D341Med (cell line): ENCODE measurements at regions not wholly inside any gene's neighbourhood (a gene's known extent, or its start where the extent isn't known, plus 50 kb on each side); places are given as distances from the start of the nearest gene placed in this dataset.

ENCODE experiments used
- DNase-seq: peaks from one replicate; pipeline ENCODE4 v3.0.0; 2012; ENCODE audit warnings: low spot score

DNA sequence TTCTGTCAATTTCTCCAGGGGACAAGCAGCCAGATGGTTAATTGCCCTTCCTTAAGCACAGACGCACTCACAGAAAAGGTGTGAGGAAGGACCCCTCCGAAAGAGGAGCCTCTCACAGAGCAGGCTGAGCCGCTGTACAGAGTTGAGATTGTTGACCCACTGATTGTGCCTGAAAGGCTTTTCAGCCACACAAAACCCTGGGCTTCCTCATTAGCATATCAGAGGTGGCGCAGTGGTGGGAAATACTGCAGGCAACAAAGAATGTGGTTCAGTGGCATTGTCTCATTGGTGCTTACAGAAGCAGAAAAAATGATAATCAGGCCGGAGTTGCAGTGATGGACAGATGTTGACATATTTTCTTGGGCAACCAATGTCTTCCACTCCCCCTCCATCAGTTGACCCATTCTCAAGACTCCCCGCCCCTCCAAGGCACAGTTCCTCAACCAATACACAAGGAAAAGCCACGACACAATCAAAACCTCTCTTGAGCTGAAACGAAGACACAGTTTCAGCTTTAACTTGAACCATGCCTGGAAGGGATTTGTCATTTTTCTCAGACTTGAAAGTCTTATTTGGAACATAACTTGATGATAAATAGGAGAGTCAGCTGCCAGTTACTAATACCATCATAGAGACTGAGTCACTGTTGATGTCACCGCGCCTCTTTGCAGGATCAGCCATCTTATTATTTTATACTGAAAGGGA lies 53.1 kb downstream of the ATXN3L start:
- no peak for DNase-seq

DNA sequence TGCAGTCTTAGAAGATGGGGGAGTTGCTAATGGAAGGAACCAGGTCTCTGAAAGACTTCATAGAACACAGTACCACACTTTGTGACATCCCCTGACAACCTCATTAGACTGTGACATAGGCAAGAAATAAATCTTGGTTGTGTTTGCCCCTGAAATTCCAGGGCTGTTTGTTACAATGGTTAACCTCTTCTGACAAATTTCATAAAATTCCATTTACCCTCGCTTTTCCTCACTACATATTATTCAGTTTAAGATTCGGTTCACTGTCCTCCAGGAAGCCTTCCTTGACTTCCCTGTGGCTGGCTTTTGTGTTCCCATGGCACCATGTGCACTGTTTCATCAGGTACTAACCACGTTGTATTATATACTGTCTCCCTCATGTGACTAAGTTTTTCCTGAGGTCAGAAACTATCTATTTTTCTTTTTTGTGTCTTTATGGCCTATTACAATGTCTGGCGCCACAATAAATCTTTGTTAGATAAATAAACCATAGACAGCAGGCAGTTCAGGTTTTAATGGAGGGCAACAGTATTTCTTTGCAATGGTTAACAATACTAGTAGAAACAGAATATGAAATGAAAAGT lies 54.2 kb downstream of the ATXN3L start:
- DNase-seq = no peak

DNA sequence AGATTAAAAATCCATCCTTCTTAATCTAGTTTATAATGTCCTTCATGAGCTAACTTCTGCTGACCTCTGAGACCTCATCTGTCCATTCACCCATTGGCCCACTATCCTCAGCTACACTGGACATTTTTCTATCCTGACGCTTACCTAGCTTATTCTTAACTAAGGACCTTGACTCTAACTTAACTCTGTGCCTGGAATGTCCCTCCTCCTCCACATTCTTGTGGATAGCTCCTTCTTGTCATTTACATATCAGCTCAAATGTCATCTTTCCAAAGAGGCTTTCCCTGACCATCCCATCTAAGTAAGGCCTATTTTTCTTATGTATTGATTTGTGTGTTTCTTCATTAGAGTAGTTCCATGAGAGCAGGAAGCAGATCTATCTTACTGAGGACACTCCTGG lies 54.7 kb downstream of the ATXN3L start:
- DNase-seq = no peak

DNA sequence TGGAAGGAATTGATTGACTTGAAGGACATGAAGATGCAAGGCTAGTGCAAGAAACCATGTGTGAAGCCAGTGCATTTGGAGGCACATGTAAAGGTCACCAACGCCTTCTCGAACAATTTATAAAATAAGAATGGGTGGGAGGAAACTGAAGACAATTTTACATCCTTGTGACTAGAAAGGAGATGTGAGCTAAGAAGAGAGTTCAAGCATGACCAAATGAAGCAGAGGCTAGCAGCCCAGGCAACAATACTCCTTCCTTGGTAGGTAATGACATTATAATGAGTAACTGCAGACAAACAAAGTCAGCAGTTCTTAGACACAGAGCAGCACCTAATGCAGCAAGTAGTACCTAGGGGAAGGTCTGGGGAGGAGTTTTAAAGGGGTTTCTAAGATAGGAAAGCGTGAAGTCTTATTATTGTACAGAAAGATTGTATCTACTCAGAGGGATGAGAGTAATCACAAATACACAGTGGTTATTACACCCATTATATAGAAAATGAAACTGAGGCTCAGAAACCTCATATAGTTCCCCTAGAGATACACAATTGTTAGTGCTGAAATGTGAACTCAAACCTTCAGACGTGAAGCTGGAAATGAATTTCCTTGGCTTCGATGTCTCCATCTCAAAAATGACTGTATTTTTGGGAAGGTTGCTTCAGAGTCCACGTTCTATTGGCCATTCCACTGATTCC lies 56.1 kb downstream of the ATXN3L start:
- no peak for DNase-seq

DNA sequence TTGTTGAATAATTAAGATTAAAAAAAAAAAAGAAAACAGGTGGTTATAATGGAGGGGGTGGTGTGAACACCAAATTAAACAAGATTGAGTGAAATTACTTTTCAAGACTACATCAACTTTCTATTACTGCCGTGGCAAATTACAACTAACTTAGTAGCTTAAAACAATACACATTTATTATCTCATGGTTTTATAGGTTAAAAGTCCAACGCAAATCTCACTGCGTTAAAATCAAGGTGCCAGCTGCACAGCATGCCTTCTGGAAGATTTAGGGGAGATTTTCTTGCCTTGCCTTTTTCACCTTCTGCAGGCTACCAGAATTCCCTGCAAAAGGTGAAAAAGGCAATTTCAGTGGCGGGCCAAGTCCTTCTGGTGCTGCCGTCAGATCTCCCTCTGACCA lies 58.5 kb downstream of the ATXN3L start:
- DNase-seq = no peak

DNA sequence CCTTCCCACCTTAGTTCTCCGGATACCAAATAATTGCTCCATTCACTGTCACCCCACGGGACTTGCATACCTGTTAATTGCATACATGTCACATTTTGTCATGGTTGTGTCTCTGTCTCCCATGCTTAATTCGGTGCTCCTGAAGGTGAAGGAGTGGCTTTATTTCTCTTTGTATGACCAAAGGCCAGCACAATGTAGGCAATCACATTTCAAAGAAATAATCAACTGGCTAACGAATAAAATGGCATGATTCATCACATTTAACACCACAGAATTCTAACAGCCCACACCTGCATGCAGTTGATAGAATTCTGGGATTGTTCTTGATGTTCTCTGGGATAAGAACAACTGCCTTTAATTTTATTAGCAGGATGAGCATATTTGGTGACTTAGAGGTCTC lies 59.3 kb downstream of the ATXN3L start:
- DNase-seq = no peak

DNA sequence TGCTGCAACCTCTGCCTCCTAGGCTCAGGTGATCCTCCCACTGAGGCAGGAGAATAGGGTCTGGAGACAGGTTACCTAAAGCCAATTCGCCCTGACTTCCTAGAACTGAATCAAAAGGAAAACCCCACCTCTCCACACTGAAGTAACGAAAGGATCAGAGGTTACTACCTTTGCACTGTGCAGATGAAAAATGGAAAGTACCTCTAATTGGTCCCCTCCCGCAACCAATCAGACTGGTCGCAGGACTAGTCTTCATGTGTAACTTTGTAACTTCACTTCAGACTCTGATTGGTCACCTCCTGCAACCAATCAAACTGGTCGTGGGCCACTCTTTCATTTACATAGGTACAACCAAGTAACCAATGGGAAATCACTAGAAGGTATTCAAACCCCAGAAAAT lies 61.1 kb downstream of the ATXN3L start:
- no peak for DNase-seq

DNA sequence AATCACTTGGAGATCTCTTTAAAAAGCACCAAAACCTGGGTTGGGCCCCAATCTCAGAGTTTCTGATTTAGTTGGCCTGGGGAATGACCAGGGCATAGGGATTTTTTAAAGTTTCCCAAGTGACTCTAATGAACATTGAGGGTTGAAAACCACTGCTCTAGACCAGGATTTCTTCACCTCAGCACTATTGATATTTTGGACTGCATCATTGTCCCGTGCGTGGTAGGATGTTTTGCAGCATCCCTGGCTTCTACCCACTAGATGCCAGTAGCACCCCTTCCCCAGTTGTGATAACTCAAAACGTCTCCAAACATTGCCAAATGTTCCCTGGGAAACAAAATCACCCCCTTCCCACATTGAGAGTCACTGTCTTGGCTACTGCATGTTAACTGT lies 61.8 kb downstream of the ATXN3L start:
- no peak for DNase-seq

DNA sequence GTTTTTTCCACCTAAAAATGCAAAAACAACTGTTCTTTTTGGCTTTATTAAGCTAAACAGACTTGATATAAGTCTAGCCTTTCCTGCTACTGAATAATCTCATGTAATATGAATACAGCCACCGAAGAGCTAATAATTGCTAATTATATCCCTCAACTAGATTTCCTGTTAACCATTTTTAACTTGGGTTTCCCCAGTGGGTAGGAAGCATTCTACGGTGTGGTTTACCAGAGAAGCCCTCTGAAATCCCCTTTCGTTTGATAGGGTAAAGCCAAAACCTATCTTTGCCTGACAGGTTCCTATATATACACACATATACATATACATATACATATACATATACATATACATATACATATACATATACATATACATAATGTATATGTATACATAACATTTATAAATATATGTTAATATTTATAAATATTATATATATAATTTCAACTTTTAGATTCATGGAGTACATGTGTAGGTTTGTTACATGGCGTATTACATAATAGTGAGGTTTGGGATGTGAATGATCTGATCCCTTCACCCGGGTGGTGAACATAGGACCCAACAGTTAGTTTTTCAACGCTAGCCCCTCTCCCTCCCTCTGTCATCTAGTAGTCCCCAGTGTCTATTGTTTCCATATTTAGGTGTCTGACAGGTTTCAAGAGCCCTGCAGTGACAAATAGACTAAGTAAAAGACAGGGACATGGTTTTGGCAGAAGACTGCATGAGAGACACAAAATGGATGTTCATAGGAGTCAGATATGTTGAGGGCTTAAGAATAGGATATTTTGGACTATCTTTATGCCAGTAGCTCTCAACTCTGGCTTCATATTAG lies 62.4 kb downstream of the ATXN3L start:
- no peak for DNase-seq

DNA sequence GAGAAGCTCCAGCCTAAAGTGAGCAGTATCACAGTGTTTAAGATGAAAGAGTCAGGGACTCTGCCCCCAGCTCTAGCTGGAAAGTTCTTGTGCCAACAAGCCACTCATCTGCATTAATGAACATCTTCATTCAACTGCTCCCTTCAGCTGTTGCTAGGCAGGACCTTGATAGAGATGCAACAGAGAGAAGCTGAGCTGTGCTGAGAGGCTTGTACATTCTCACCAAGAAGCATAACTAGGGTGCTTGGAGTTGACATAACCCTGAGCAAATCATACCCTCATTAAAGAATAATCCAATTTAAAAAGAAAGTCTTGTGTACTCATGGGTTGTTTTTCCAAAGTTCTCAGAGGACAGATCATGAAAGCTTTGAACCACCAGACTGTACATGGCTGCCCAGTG lies 63.2 kb downstream of the ATXN3L start:
- DNase-seq = no peak

DNA sequence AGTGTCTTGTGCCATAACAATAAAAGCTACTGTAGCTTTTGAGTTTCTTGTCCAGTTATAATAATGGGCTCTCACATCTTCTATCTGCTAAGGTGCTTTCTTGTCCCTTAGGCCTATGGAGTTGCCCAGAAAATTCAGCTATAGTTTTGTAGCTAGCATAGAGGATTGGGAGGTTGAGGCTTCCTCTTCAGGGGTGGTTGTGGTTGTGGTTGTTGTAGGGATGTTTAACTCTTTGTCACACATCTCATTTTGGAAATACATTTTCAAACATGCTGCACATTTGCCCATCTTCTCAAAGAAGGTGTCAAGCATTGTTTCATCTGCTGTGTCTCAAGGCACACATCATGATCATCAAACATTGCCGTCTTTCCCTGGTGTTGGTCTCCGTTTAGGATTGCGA lies 65.0 kb downstream of the ATXN3L start:
- no peak for DNase-seq

DNA sequence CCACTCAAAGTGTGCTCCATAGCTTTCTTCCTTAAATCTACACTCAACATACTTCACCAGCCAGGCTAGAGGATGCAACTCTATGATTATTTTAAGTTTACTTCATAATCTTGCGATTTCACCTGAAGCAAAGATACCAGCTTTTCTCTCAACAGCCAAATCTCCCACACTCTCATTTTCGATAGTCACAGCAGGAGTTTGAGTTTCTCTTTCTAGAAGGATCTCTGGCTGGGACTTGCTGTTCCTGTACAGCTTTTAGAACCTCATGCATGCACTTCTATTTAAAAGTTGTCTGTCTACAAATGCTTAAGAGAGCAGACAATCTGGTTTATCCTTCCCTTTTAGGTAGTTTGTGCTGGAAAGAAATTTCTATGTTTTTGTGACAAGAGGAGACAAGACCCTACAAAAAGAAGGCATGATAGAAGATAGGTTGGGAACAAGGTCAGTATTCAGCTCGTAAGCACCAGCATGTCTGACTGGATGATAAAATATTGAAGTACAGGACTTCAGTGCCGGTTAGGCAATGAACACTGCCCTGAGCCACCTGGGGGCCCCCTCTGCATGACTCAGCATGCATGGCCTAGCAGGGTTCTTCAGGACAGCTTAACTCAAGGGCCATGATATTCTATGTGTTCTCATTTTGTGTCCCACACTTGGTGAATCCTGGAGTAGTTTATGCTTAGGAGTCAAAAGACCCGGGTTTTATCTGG lies 65.6 kb downstream of the ATXN3L start:
- no peak for DNase-seq

DNA sequence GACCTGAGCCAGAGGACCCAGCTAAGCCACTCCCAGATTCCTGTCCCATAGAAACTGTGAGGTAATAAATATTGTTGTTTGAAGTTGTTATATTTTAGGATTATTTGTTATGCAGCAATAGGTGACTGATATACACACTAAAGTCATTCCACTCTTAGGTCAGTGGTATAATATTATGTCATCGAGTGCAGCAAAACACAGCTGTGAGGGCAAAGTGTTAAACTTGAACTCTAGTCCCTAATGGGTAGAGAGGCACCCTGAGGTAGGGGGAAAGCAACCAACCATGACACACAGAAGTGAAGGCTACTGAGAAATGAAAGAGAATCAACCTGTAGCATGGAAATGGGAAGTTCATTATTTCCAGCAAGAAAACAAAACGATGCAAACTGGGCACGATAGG lies 66.6 kb downstream of the ATXN3L start:
- DNase-seq = no peak

DNA sequence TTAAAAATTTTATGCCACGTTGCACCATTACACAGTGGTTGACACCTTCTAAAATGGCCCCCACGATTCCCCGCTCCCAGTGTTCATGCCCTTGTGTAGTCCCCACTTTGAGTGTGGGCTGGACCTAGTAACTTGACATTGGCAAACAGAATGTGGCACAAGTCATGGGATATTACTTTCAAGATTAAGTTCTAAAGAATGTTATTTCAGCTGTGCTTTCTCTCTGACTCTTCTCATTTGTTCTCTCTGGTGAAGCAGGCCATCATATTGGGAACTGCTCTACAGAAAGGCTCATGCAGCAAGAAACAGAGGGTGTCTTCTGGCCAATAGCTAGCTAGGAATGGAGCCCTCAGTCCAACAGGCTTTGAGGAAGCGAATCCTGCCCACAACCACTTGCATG lies 67.1 kb downstream of the ATXN3L start:
- no peak for DNase-seq

DNA sequence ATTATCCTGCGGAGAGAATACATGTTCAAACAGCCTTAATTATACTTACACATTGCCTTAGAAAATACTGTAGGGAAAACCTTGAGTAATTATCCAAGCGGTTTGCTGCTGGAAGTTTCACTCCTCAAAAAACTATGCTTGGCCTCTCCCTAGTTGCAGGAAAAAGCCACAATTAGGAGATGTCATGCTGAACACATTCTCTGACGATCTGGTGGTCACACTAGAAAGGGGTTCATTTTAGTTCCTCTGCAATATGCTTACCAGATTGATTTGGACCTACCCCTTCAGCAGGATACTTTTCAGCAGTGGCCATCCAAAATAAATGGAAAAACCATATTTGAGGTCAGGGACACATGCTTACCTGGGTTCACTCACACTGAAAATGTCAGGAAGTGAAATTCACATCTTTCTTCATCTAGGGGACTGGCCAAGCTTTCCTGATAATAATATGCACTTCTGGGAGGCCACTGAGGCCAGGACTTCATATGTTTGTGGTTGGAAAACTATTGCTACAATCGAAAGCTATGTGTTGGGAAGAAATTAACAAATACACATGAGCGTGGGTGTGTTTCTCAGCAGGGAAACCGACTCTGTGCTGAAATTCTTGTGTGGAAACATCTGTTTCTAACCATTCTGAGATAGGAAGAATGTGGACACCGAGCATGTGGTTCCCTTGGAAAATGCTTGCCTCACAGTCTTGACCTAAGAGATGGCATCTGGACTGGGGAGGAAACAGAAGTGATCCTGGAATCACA lies 68.8 kb downstream of the ATXN3L start:
- no peak for DNase-seq

DNA sequence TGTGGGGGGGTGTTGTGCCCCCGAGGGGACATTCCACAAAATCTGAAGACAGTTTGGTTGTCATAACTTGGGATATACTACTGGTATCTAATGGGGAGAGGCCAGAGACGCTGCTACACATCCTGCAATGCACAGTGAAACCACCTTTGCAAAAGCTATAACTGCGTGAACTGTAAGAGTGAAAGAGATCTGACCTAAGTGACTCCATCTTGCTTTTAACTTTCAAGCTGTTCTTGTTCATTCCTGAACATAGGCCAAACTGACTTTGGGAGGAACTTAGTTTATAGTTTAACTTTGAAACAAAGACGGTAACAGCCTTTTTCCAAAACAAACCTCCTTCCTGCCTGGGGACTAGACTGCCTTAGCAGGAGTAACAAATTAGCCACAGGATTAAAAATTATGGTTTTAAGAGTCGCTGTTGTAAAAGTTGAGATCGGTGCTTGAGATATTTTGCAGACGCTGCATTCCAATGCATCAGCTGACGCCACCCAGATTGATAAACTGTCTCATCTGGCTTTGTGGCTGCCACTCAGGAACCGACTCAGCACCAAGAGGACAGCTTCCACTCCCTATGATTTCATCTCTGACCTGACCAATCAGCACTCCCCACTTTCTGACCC lies 70.9 kb downstream of the ATXN3L start:
- no peak for DNase-seq

DNA sequence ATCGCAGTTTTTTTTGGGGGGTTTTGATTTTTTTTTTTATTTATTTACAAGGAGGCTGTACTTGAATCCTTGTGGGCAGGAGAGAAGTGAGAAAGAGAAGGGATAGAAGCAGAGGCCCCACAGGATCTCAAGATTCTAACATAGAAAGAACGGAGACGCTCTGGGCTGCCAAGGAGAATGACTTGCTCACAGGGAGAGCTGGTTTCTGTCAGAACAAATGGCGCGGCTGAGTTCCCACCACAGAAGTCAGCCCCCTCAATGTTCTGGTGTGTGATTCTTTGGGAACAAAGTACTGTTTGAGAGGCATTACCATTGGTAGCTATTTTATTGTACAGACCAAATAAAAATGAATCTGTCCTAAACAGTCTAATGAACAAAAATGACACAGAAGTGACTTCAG lies 80.6 kb downstream of the ATXN3L start:
- no peak for DNase-seq

DNA sequence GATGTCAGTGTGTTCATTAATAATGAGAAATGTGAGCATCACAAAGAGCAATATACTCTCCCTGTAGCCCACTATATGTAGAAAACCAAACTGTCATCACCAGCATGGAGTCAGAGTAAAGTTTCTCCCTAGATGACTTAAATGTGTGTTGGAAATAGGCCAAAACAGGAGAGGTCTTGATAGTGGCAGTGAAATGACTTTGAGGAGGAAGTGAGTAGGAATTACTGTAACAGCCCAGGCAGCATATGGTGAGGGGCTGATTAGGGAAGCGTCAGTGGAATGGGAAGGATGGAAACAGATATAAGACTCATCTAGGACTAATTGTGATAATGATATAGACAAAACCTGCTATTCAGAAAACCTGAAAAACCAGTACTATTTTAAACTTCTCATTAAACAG lies 83.9 kb downstream of the ATXN3L start:
- DNase-seq = no peak

DNA sequence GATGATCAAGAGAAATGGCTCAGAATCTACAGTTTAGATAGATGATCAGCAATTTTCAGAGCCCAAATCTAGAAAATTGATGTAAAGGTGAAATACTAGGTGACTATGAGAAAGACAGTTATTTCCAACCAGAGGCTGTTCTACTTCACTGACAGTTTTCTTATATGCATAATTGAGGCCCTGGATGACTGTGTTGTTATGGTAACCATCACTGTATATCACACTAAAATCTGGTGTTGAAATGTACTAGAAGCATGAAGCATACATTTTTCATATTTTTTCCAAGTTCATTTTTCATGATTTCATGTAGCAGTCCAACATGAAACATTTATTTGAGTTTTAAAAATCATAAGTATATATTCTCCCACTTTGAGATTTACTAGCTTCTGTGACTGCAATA lies 87.4 kb downstream of the ATXN3L start:
- no peak for DNase-seq

DNA sequence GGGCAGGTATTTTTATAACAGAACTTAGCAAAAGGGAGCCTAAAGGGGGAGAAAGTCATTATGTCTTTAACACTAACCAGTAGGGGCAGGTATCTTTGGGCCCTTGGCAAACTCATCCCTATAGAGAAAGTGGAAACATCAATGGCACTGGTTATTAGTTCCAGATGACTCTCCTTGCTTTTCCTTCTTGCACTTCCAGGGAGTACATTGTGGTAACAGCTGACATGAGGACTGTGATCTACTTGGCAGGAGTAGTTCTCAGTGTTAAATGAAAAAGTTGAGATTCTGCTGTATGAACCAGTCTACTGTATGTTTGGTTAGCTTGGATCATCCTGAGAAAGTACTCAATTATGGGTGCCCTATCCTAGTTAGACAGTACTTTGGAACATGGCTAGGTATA lies 93.6 kb downstream of the ATXN3L start:
- DNase-seq = no peak
